ENCODE measurements at regions not wholly inside any gene's neighbourhood (a gene's known extent, or its start where the extent isn't known, plus 50 kb on each side); places are given as distances from the start of the nearest gene placed in this dataset.

GRCh38 chr1:90472775-90473174 lies 244.3 kb downstream of the BARHL2 start:
- TF ChIP-seq CTCF (IDR thresholded peaks at IDR 0.05; ENCODE audit: low read depth, low read length) (no peak), EZH2phosphoT487 (IDR thresholded peaks at IDR 0.05; ENCODE audit: low read depth) (no peak)

Data from OCI-LY3 (cell line).